ENCODE measurements at regions not wholly inside any gene's neighbourhood (a gene's known extent, or its start where the extent isn't known, plus 50 kb on each side); places are given as distances from the start of the nearest gene placed in this dataset.
A peak's percentile ranks its signal among the peaks of the same experiment; 100 is the strongest.

GRCh38 chr7:110522761-110523200 lies 568.1 kb upstream of the LRRN3 start (continued):
- peak; percentile 78; the same call in 1 of the 2 replicates for TF ChIP-seq HOMEZ (CRISPR knock-in tag; IDR thresholded peaks at IDR 0.05; ENCODE audit: low read depth)
- TF ChIP-seq TBP (CRISPR knock-in tag; IDR thresholded peaks at IDR 0.05): no peak
- no peak for TF ChIP-seq MZF1 (CRISPR knock-in tag; IDR thresholded peaks at IDR 0.05; ENCODE audit: borderline replicate concordance)
- TF ChIP-seq ZBTB2 (CRISPR knock-in tag; IDR thresholded peaks at IDR 0.05; ENCODE audit: low read depth): no peak
- no peak for TF ChIP-seq LBX2 (CRISPR knock-in tag; IDR thresholded peaks at IDR 0.05; ENCODE audit: borderline replicate concordance)
- TF ChIP-seq KDM2A (CRISPR knock-in tag; IDR thresholded peaks at IDR 0.05; ENCODE audit: borderline replicate concordance, low read depth): no peak
- TF ChIP-seq GTF2F1 (IDR thresholded peaks at IDR 0.05; ENCODE audit: low read length): no peak
- TF ChIP-seq SRSF1 (optimal IDR thresholded peaks at IDR 0.05; ENCODE audit: low read depth, low read length): no peak
- peak; percentile 71; the same call in 1 of the 2 replicates for TF ChIP-seq ZBTB25 (CRISPR knock-in tag; IDR thresholded peaks at IDR 0.05)
- 0 out of 2 replicates have a peak, but pooled peaks have one; percentile 39 for TF ChIP-seq ARNT2 (CRISPR knock-in tag; IDR thresholded peaks at IDR 0.05; ENCODE audit: low read depth)
- peak; percentile 82 for TF ChIP-seq PITX1 (CRISPR knock-in tag; IDR thresholded peaks at IDR 0.05)
- TF ChIP-seq KAT8 (CRISPR knock-in tag; IDR thresholded peaks at IDR 0.05): peak; percentile 69
- TF ChIP-seq ZNF607 (CRISPR knock-in tag; IDR thresholded peaks at IDR 0.05; ENCODE audit: borderline replicate concordance): 0 out of 2 replicates have a peak, but pooled peaks have one; percentile 75
- TF ChIP-seq ZNF646 (CRISPR knock-in tag; IDR thresholded peaks at IDR 0.05): no peak
- no peak for TF ChIP-seq ZNF589 (CRISPR knock-in tag; conservative IDR thresholded peaks at IDR 0.05)
- TF ChIP-seq ZKSCAN8 (CRISPR knock-in tag; IDR thresholded peaks at IDR 0.05; ENCODE audit: borderline replicate concordance): no peak
- TF ChIP-seq ZNF34 (CRISPR knock-in tag; IDR thresholded peaks at IDR 0.05; ENCODE audit: borderline replicate concordance): no peak
- TF ChIP-seq ZBTB37 (CRISPR knock-in tag; IDR thresholded peaks at IDR 0.05): no peak
